H4 (cell line): ENCODE measurements at regions not wholly inside any gene's neighbourhood (a gene's known extent, or its start where the extent isn't known, plus 50 kb on each side); places are given as distances from the start of the nearest gene placed in this dataset.
"Not testable (repeated sequence)": the region's sequence is repeated elsewhere in the genome, so short reads cannot be mapped to it uniquely, and the experiment has no call there.

ENCODE experiments used
- DNase-seq: peaks from one replicate; pipeline ENCODE4 v3.0.0-alpha.2; 2015; ENCODE audit warnings: low spot score

DNA sequence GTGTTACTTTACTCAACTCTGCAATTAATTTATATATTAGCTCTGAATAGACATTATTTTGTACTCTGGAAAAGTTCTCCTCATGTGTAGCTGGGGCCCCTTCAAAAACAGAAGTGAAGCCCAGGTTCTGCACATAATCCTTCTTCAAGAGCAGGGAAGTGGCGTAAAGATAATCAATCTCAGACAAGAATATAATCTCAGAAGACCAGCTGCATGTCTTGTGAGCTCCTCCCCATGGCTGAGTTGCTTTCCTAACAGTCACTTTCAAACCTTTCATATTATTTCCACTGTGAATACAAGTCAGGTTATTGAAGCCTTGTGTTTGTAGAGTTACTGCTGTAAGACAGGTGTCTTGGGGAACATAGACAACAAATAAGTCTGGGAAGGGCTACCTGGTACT is 691.9 kb downstream of the RFPL4B start:
- no peak for DNase-seq

DNA sequence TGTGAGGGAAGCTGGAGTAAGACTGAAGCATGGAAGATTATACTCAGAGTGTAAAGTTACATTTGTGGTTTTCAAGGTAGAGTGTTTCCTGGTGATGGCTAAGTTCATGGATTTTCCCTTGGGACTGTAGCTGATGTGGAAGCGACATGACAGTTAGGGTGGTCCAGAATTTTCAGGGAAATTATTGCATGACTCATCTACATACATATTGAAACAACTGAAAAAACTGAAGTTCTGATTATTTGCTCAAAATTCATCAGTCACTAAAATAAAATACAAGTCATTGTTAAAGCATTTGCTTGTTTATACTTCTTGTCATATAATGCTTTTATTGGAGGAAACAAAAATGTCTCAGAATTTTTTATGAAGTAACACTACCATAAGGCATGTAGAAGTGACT is 700.0 kb downstream of the RFPL4B start:
- DNase-seq, result peak; percentile 17

- no peak for DNase-seq
Measured at GRCh38 chr6:113047932-113048331, 700.8 kb downstream of the RFPL4B start.

GRCh38 chr6:113048741-113049140 is 701.6 kb downstream of the RFPL4B start:
- DNase-seq, result no peak

DNA sequence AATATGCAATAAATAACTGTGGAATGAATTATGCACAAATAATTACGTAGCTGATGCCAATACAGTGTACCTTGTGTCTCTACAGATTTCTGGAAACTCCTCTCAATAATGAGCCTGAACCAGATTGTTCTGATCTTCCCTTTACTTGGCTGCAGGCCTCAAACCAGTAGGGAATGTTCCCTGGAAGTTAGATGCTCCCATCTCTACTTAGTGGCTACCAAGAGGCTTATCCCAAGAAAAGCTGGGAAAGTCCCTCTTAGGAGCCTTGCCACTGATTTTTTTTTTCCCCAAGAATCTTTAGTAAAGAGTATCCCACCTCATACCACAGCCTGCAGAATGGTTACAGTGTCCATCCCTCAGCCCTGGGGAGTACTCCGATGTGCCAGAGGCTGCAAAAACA is 702.1 kb downstream of the RFPL4B start:
- DNase-seq, result no peak

DNA sequence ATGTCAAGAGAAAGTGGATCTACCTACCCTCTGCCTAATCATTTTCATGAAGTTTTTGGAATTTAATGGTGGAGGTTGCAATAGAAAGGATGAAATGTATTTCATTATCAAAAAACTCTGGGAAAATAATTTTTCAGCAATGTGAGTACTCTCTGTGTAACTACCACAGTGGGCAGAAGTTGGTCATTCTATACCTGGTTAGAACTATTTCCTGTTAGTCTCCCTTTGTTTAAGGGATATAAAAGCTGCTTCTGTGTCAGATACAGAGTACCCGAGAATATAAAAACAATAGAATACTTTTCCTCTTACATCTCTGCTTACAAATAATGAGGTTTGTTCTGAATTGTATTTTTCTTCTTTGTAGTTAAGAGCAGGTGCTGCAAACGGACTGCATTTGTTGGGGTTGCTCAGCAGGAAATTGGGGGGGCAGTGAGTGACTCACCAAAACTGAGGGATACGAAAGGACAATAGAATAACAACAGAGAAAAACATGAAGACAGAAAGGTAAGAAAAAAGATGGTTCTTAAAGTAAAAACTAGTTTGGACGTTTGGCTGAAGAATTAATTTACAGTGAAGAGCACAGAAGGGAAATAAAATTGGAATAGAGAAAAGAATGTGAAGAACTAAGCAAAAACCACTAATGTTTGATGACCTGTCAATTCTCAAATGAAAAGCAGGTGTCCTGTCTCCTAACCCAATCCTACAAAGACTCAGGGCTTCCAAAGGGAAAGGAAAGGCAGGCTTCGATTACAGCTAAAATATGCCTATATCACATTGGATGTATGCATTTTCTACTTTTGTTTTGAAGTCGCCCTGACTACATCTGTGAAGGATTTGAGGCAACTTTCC is 703.1 kb downstream of the RFPL4B start:
- no peak for DNase-seq

- no peak for DNase-seq
Measured at GRCh38 chr6:113050979-113051378, 703.8 kb downstream of the RFPL4B start.

GRCh38 chr6:113052506-113052905 is 705.4 kb downstream of the RFPL4B start:
- no peak for DNase-seq

- DNase-seq, result no peak
Measured at GRCh38 chr6:113055061-113055460, 707.9 kb downstream of the RFPL4B start.

GRCh38 chr6:113055998-113056397 is 708.9 kb downstream of the RFPL4B start:
- no peak for DNase-seq

GRCh38 chr6:113057567-113058053 is 710.5 kb downstream of the RFPL4B start:
- no peak for DNase-seq

DNA sequence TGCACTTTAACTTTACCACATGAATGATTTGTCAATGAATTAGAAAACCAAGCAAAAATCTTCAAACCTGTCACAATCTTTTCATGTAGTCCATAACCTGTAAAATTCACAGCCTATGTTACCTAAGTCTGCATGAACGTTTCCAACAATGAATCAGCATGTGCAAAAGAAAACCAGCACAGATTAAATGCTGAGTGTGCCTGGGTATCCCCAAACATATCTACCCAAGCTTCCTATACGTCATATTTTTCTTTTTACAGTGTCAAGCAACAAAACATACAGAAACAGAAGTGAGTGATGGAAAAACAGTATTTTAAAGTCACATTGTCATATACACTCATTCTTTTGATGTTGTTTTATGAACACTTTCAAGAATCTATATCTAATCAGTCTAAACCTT is 713.5 kb downstream of the RFPL4B start:
- no peak for DNase-seq

DNA sequence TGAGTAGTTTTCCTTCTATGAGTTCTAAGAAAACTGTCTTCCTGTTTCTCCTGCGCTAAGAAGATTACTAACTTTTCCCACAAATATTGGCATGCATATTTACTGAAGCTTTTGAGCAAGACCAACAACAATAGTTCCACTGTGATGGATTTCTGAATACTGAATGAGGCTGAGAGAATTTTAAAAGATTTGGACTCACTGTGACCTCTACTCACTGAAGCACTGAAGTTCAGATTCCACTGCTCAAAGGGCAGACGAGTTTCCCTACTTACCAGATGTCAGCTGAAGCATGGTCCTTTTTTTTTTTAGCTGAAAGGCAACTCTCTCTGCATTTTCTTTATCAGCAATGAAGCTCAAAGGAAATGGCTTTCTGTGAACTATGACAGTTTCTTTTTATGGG is 718.5 kb downstream of the RFPL4B start:
- peak; percentile 4 for DNase-seq

DNA sequence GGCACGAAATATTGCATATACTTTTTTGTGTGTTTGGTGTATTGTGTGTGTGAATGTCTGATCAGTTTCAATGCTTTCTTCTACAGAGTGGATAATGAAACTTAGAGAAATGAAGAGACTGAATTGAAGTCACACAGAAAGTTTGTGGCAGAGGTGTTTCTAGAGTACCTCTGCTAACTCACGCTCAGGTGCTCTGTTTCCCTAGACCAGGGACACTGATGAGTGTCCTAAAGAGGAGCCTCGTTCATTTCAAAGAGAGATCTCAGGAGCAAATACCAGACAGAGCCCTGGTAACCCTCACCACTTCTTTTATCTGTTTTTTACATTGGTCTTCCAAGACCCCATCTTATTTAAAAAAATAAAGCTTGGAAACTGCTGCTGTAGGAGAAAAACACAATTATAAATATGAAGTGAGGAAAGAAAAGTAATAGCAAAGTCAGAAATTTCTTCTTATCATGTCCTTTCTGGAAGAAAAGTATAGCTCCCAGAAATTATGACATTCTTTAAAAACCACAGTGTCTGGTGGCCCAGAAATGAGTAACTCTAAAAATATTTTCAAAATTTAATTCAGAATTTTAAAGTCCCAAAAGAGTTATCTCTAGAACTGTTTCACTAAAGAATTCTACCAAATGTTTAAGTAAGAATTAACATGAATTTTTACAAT is 720.6 kb downstream of the RFPL4B start:
- DNase-seq, result no peak

DNA sequence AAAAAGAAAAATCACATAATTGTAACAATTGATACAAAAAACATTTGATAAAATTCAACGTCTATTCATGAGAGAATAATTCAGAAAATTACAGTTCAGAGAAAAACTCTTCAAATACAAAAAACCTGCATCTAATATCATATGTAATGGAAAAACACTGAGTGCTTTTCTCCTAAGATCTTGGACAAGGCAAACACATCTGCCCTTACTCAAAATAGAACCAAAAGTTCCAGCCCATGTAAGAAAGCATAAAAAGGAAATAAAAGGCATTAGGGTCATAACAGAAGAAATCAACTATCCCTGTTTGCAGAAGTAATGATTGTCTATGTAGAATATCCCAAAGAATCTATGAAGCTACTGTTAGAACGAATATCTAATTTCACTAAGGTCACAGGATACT is 721.4 kb downstream of the RFPL4B start:
- DNase-seq, result no peak

- not testable (repeated sequence) for DNase-seq
Measured at GRCh38 chr6:113070681-113071080, 723.6 kb downstream of the RFPL4B start.

GRCh38 chr6:113073611-113074191 is 726.6 kb downstream of the RFPL4B start:
- DNase-seq, result no peak

- DNase-seq, result no peak
Measured at GRCh38 chr6:113076116-113076515, 729.0 kb downstream of the RFPL4B start.

DNA sequence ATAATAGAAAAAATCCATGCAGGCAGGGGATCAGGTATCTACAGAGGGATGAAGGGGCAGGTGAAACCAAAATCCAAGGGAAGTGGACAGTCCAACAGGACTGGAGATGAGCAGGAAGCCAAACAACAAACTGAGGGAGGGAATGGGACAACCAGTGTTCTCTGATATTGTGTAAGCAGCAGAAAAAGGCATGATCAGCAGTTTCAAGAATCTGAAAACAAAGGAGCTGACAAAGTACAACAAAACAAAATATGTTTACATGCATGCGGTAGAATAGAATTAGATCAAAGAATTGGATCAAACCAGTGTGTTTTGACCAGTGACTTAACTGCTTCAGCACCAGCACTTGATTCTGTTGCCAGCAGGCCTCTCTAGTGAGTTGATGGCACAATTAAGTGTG is 729.7 kb downstream of the RFPL4B start:
- no peak for DNase-seq

DNA sequence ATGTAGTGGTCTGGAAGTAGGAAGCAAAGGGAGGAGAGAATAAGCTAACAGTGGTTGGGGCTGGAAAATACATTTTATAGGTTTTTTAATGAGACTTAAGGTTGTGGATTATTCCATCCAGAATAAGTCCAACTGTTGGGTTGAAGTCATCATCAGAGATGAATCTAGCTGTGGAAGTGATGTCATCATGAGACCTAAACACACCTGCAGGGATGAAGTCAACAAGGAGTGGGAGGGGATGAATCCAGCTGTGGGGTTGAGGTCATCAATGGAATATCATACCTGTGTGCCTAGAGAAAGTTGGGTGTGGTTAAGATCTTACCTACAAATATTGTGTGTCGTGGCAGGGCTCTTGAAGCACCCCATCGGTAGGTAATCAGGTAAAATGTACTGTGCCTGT is 730.7 kb downstream of the RFPL4B start:
- no peak for DNase-seq

DNA sequence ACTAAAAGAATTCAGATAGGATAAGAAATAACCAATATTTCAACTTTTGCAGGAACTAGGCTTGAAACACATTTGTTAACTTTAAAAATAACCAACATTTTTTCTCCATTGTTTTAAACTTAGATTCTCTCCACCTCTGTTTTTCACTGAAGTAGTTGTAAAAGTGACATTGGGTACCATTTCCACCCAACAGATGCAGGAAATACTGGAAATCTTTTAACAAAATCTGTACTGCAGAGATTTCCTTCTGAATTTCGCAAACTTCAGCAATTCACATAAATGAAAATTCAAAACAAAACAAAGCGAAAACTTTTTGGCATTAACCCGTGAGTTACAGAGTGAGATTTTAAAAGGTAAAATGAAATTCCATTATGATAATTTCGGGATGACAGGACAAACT is 731.7 kb downstream of the RFPL4B start:
- no peak for DNase-seq

- DNase-seq, result peak; percentile 11
Measured at GRCh38 chr6:113082745-113083144, 735.6 kb downstream of the RFPL4B start.

GRCh38 chr6:113083947-113084346 is 736.8 kb downstream of the RFPL4B start:
- DNase-seq, result no peak
